ENCODE measurements at regions not wholly inside any gene's neighbourhood (a gene's known extent, or its start where the extent isn't known, plus 50 kb on each side); places are given as distances from the start of the nearest gene placed in this dataset.

DNA sequence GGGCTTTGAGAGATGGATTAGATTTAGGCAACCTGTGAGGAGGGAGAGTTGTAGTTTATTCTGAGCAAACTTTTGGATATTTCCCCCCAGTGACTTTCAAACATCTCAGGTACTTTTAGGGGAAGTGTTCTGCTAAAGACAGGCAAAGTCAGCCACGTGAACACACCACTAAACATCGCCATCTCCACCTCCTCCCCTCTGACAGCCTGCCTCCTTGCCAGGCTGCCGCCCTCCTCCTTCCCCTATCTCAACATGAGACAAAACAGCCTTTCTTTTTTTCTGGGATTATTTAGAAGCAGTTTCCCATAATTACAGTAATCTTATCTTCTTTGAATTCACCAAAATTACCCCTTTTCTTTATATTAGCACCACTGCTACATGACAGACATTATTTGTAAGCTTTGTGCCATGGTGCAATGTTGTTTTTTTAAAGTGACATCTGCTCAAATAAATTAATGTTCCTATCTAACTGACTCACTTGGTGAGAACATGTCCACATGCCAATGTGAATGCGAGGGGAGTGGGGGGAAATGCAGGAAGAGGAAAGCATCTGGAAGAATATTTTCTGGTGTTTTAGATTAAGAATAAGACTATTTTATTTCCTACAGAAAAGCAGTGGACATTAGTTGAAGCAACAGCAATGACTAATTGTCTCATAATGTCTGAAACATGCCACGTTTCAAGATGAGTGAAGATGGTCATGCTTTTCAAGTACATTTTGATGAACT is 147.8 kb upstream of the ATP1B1 start:
- no peaks in the 10 kb centered on the region for H3K9me3 ChIP-seq
- WGBS, 3 donors, result 14 to 25% (median 14%) methylated on average over 5 of the region's 5 CpGs
- H3K27ac ChIP-seq, result no peak overlapping the region
- intact Hi-C loops (cut with DNase I), result no loop called here
- TF ChIP-seq EP300 (IDR thresholded peaks at IDR 0.05), result no peak
- TF ChIP-seq POLR2A (IDR thresholded peaks at IDR 0.05), result no peak
- TF ChIP-seq, protein P1, sequence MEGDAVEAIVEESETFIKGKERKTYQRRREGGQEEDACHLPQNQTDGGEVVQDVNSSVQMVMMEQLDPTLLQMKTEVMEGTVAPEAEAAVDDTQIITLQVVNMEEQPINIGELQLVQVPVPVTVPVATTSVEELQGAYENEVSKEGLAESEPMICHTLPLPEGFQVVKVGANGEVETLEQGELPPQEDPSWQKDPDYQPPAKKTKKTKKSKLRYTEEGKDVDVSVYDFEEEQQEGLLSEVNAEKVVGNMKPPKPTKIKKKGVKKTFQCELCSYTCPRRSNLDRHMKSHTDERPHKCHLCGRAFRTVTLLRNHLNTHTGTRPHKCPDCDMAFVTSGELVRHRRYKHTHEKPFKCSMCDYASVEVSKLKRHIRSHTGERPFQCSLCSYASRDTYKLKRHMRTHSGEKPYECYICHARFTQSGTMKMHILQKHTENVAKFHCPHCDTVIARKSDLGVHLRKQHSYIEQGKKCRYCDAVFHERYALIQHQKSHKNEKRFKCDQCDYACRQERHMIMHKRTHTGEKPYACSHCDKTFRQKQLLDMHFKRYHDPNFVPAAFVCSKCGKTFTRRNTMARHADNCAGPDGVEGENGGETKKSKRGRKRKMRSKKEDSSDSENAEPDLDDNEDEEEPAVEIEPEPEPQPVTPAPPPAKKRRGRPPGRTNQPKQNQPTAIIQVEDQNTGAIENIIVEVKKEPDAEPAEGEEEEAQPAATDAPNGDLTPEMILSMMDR (IDR thresholded peaks at IDR 0.05), result no peak
- no peaks in the 10 kb centered on the region for H3K27me3 ChIP-seq
- no peaks in the 10 kb centered on the region for H3K36me3 ChIP-seq
- no peak overlapping the region for H3K4me3 ChIP-seq
- H3K4me1 ChIP-seq (ENCODE audit: insufficient read depth), result peaks cover 3% of the 10 kb centered on the region
- no peak for DNase-seq

DNA sequence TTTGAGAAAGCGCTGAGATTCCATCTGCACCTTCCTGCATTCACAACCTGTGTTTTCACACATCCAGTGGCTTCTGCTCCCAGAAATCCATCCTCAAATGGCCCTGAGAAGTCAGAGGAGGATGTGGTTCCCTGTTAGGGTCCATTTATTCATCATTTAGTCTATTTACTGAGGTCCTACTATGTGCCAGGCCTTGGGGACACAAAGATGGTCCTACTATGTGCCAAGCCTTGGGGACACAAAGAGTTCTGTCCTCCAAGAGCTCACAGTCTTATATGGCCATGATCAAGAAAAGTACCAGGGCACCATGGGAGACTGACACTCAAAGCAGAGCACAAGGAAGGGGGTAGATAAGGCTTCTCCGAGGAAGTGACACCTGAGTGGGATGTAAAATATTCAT is 147.1 kb upstream of the ATP1B1 start:
- Histone ChIP-seq H3K27me3 (no peaks in the 10 kb centered on the region), H3K9me3 (no peaks in the 10 kb centered on the region), H3K4me1 (ENCODE audit: insufficient read depth) (peaks cover 3% of the 10 kb centered on the region), H3K27ac (no peak overlapping the region), H3K4me3 (no peak overlapping the region), H3K36me3 (no peaks in the 10 kb centered on the region)
- TF ChIP-seq, protein P1 (IDR thresholded peaks at IDR 0.05), result no peak
- no peak for TF ChIP-seq POLR2A (IDR thresholded peaks at IDR 0.05)
- no peak for TF ChIP-seq EP300 (IDR thresholded peaks at IDR 0.05)
- DNase-seq, result no peak
- 87 to 99% (median 93%) methylated on average over 2 of the region's 2 CpGs for WGBS, 3 donors
- intact Hi-C loops (cut with DNase I), result no loop called here

DNA sequence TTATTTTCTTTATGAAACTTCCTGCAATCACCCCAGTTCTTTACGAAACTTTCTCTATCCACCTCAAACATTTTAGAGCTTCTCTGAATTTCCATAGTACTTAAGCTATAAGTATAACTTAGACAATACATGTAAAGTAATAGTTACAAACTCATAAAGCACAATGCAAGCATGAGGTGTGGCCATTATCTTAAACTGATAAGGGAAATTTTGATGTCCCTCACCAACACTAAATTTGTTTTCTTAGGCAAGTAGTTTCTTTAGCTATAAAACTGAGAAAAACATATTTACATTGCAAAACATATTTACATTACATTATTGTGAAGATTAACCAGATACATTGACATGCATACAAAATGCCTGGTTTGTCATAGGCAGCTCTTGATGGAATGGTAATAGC is 146.4 kb upstream of the ATP1B1 start:
- Histone ChIP-seq H3K4me1 (ENCODE audit: insufficient read depth) (peaks cover 3% of the 10 kb centered on the region), H3K4me3 (no peak overlapping the region), H3K9me3 (no peaks in the 10 kb centered on the region), H3K36me3 (no peaks in the 10 kb centered on the region), H3K27ac (no peak overlapping the region), H3K27me3 (no peaks in the 10 kb centered on the region)
- 99 to 100% (median 100%) methylated on average over 1 of the region's 1 CpG for WGBS, 3 donors
- DNase-seq, result no peak
- intact Hi-C loops (cut with DNase I), result no loop called here
- no peak for TF ChIP-seq EP300 (IDR thresholded peaks at IDR 0.05)
- no peak for TF ChIP-seq POLR2A (IDR thresholded peaks at IDR 0.05)
- TF ChIP-seq, protein P1 (IDR thresholded peaks at IDR 0.05), result no peak

DNA sequence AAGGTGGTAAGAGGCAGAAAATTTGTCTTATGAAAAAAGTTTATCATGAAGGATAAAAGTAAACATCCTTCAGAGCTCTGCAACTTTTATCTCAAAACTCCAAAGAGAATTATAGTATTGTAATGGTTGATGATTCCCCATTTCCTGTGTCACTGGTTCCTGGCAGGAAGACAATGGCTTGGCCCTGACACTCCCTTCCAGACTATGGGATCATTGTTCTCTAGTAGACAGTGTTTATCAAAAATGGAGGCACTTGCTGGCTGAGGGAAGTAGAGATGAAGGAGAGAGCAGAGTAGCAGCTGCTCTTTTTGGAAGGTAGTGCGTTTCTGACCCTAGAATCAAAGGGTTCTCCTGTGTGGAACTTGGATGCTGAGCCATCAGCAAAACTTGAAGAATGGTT is 145.9 kb upstream of the ATP1B1 start:
- no peak for DNase-seq
- WGBS, 3 donors, result 59 to 75% (median 64%) methylated on average over 1 of the region's 1 CpG
- no peak overlapping the region for H3K4me3 ChIP-seq
- no peaks in the 10 kb centered on the region for H3K27me3 ChIP-seq
- H3K27ac ChIP-seq, result no peak overlapping the region
- TF ChIP-seq, protein P1 (IDR thresholded peaks at IDR 0.05), result no peak
- TF ChIP-seq POLR2A (IDR thresholded peaks at IDR 0.05), result no peak
- no peak for TF ChIP-seq EP300 (IDR thresholded peaks at IDR 0.05)
- intact Hi-C loops (cut with DNase I), result no loop called here
- no peaks in the 10 kb centered on the region for H3K9me3 ChIP-seq
- no peaks in the 10 kb centered on the region for H3K36me3 ChIP-seq
- peaks cover 3% of the 10 kb centered on the region for H3K4me1 ChIP-seq (ENCODE audit: insufficient read depth)

All from ovary (tissue), 7 donors.